GM21447 (cell line): ENCODE measurements at regions not wholly inside any gene's neighbourhood (a gene's known extent, or its start where the extent isn't known, plus 50 kb on each side); places are given as distances from the start of the nearest gene placed in this dataset.
"Not testable (repeated sequence)": the region's sequence is repeated elsewhere in the genome, so short reads cannot be mapped to it uniquely, and the experiment has no call there.

Experiments
- ATAC-seq: cut with Tn5 transposase; IDR thresholded peaks from one replicate; pipeline ENCODE4 v1.9.1; 2021; ENCODE audit not compliant: unreplicated experiment

DNA sequence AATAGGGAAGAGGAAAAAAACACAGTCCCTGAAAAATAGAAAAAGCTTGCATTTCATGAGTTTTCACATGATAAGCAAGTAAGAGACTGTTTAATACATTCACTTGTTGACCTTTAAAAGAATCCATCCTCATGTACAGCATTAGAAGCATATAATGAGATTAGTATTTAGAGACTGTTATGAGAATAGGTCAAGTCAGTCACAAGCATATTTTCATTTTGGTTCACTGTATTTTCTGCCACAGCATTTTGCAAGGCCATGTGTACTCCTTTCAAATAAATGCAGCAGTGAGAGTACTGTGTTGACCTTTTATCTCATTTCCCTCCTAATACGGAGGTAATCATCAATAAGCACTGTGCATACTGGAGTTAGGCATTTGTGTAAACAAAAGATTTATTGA is 162.2 kb upstream of the SETMAR start:
- no peak for ATAC-seq

DNA sequence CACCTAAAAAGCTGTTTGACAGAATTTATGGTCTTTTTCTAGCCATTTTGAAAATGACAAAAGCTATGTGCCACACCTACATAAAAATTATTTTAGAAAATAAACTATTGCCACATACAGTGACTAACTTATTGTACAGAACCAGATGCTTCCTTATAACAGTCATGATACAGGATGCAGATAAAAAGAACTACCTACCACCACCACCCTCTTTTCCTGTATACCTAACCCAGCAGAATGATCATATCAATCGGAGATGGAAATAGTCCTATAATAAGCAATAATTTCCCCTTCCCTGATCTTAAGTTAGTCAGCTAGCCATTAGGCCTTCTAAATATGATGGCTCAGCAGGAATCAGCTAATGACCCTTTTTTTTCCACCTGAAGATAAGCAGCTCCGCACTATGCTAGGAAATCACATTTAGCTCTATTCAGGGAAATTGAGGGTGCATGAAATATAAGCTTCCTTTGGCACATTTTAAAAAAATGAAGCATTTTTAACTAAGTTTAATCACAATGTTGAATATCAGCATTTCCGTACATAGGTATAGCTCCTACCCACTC is 155.5 kb upstream of the SETMAR start:
- no peak for ATAC-seq

DNA sequence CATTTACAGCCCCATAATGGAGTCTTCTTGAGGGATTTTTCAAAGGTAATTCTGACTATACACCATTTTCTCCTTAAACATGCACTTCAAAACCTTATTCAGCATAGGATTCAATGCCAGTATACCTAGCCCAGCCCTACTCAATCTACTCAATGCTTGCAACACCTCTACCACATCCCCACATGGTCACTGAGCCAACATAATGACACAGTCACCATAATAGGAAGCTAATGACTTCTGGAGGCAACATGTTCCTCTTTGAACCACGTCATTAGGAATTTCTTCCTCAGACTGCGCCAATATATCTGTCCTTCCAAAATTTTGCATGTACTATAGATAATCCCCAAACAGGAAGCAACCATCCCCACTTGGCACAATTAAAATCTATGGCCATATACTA is 153.9 kb upstream of the SETMAR start:
- no peak for ATAC-seq

DNA sequence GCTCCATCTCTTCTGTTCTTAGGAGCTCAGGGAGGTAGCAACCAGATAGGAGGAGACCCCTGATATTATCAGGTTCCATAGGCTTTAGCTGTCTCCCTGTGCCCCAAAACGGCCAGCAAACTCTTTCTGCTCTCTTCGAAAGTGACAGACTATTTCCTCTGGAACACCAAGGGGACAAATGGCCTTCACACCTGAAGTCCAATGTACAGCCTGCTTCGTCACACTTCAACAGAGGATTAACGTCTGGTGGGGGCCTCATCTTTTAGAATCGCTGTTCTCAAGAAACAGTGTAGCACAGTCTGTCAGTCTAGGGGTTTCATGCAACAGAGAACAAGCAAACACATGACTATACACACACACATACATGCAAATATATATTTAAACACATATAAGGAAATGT is 152.4 kb upstream of the SETMAR start:
- no peak for ATAC-seq

DNA sequence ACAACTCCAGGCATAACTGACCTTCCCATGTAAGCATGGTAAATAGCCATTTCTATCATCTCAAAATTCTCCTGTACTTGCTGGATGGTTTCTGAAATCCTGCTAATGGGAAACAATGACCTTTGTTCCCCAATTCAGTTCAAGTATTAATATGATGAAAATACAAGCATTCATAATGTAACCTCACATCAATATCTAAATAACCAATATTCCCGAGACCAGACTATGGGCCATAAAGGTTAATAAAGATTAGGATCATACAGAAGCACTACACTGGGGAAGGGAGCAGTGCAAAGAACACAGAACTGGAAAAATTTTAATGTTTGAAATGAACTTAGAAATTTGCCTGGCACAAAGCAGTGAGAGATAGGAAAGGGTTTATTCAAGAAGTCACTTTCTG is 151.3 kb upstream of the SETMAR start:
- ATAC-seq: no peak

DNA sequence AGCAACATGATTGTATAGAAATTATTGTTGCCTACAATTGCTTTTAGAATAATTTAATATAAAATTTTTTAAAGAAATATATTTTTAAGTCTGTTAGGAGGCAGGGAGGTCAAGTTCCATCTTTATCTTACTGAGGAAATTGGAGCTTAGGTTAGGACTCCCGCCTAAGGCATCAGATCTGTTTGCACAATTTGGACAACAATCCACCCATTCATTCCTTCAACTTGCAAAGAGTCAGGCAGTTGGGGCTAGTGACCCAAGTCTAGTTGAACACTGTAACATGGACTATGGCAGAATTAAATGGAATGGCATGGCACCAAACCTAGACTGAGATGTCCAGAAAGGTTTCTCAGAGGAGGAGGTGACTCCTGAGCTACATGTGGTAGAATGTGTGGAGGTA is 149.4 kb upstream of the SETMAR start:
- ATAC-seq: no peak

DNA sequence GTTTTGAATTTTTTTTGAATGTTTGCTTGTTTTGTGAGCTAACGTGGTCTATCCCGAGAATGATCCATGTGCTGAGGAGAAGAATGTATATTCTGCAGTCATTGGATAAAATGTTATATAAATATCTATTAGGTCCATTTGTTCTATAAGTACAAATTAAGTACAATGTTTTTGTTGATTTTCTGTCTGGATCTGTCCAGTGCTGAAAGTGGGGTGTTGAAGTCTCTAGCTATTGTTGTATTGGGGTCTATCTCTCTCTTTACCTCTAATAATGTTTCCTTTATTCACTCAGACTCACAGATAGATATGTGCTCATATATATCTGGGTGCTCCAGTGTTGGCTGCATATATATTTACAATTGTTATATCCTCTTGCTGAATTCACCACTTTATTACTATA is 144.8 kb upstream of the SETMAR start:
- ATAC-seq: no peak

DNA sequence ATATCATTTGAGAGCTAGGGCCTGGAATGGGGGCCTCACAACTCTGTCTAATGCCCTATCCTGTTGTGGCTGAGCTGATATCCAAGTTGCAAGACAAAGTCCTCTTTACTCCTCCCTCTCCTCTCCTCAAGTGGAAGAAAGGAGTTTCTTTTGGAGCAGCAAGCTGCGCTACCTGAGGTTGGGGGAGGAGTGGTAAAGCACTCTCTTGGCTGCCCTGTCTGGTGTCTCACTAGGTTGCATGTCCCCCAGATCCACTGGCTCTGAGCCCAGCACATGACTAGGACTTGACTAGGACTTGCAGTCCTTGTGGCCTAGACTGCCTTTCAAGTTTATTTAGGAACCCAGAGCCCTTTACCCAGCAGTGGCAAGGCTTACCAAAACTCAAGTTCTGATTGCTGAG is 141.1 kb upstream of the SETMAR start:
- ATAC-seq: no peak

DNA sequence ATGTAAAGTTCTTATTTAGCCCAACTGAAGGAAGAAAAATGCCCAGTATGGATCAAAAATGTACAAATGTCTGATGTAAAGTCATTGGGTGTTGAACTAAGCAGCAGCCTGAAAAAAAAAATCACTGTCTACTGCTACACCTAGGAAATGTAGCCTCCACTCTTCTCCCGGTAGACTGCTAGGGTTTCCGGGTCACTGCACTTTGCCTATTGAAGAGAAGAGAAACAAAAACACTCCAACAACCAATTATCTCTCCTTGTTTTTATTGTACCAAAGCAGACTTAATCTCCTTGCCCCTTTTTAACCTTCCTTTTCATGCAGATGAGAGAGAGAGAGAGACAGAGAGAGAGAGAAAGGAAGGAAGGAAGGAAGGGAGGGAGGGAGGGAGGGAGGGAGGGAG is 140.2 kb upstream of the SETMAR start:
- ATAC-seq: no peak

DNA sequence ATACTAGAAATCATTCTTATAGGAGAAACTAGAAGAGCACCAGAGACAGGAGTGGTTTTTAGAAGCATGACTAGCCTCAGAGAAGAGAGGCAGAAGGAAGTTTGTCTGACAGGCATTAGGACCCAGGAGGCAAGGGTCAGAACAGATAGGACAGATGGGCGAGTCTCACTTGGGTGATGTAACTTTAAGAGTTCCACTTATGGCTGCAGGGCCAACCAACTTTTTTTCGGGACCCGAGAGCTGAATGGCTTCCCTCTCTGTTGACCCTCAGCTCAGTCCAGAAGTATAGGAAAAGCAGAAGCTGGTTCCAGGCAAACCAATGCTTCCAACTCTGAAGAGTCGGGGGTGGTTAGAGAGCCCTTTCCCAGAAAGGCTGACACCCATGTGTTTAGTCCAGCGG is 136.6 kb upstream of the SETMAR start:
- no peak for ATAC-seq

DNA sequence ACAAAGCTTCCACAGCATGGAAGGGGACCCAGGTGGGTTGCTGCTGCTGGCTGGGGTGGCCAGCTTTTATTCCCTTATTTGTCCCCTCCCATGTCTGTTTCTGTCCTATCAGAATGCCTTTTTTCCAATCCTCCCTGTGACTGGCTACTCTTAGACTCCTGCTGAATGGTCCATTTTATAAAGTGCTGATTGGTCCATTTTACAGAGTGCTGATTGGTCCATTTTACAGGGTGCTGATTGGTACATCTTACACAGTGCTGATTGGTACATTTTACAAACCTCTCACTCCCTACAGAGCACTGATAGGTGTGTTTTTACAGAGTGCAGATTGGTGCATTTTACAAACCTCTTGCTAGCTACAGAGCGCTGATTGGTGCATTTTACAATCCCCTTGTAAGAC is 135.9 kb upstream of the SETMAR start:
- ATAC-seq: not testable (repeated sequence)

DNA sequence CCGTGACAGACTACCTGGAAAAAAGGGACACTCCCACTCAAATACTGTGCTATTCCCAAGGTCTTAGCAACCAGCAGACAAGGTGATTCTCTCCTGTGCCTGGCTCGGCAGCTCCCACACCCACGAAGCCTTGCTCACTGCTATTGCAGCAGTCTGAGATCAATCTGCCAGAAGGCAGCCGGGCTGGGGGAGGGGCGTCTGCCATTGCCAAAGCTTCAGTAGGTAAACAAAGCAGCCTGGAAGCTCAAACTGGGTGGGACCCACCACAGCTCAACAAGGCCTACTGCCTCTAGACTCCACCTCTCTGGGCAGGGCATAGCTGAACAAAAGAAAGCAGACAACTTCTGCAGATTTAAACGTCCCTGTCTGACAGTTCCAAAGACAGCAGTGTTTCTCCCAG is 128.4 kb upstream of the SETMAR start:
- ATAC-seq: no peak

DNA sequence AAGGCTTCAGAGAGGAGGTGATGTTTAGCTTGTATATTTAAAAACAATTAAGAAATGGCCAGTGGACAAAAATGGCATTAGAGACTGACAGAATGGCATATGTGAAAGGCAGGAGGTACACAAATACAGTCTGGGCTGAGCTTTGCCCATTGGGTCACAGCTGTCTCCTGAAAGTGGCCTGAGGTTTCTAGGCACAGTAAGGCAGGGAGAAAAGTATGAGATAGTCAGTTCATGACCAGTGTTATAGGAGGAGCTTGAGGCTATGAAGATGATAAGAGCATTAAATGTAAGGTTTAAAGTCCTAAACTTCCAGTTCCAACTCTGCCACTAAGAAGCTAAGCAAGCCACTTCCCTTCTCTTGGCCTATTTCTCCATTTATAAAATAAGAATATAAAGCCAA is 111.2 kb upstream of the SETMAR start:
- no peak for ATAC-seq

DNA sequence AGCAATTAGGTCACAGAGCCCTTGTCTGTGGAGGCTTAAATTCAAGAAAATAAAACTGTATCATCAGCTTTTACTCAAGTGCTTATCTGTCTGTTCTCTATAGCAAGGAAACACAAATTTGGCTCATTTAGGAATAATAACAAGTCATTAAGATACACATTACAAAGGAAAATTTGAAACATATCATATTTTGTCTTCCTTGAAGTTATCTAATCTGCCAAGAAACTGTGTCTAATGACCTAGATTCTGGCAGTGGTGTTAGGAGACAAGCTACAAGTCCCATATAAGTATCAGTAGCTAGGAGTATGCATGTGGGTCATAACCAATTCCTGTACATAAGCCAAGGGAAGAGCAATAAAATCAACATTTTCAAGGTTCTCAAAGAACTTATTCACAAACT is 108.2 kb upstream of the SETMAR start:
- no peak for ATAC-seq

DNA sequence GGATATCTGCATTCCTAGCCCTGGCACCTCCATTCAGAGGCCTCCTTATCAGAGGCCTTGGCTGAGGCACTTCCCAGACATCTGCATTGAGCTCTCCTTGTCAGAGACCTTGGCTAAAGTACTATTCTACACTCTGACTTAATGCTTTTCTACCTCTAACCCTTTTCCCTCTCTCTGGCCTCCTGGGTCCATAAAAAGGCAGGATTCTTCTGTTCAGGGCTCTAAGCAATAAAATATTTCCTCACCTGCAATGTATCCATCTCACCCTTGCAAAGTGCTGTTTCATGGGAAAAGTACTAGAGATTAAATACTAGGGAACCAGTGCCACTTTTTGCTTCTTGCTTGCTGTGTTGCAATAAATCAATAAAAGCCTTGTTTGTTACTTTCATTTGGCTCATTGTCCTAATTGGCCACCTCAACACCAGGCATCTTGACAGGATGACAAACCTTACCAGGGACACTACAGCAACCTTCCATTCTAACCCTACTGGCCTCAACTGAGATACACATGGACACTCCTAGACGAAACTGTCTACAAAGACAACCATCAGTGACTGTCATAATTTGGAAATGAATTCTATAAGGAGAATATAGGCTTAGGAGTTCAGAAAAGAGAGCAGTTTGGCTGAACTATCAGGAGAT is 106.5 kb upstream of the SETMAR start:
- no peak for ATAC-seq

DNA sequence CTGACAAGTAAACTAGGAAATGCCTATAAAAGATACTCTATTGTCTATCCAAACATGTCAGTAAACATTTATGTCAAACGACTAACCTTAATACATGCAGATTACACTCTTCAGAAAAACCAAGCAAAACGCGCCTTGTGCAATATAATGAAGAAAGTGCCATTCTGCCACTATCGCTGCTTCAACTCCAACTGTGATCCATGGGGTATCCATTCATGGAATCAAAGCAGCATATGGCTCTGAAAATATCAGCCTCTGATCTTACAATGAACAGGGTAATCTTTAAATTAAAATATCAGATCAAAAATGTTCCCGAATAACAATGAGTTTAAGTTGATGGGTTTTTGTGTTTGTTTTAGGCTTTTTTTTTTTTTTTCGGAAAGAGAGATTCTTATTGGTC is 105.5 kb upstream of the SETMAR start:
- ATAC-seq: no peak

DNA sequence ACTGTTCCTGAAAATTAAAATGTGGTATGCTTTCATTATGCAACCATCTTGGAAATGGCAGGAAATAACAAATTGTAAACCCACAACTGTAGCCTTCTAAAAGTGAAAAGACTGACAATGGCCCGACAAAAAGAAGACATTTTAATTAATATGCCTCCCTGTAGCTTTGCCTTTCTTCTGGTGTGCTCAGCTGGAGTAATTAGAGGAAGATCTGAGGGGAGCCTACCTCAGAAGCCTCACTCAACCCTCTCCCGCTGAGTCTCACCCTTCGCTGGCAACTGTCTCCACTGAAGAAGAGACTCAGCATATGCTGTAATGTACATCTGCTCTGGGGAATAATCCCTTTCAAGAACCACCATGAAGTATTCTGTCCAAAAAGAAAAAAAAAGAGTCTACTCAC is 104.7 kb upstream of the SETMAR start:
- no peak for ATAC-seq

DNA sequence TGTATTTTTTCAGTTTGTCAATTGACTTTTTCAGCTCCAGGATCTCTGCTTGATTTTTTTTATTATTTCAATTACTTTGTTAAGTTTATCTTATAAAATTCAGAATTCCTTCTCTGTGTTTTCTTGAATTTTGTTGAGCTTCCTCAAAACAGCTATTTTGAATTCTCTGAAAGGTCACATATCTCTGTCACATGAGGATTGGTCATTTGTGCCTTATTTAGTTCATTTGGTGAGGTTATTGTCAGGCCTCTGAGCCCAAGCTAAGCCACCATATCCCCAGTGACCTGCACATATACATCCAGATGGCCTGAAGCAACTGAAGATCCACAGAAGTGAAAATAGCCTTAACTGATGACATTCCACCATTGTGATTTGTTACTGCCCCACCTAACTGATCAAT is 98.4 kb upstream of the SETMAR start:
- not testable (repeated sequence) for ATAC-seq

DNA sequence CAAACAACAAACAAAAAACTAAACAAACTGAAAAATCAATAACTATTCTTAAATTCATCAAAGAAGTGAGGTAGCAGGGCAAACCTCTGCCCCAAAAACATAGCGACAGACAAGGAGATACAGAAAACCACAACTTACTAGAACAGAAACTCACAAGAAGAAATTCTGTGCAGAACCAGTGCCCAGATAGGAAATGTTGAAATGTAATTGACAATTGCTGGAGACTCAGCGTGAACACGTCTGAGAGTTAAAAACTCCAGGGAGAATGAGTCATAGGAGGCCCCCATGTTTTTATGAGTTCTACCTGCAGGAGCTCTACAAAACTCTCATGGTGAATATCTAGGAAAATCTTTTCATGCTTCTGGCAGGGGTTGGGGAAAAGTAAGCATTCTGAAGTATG is 95.5 kb upstream of the SETMAR start:
- no peak for ATAC-seq

DNA sequence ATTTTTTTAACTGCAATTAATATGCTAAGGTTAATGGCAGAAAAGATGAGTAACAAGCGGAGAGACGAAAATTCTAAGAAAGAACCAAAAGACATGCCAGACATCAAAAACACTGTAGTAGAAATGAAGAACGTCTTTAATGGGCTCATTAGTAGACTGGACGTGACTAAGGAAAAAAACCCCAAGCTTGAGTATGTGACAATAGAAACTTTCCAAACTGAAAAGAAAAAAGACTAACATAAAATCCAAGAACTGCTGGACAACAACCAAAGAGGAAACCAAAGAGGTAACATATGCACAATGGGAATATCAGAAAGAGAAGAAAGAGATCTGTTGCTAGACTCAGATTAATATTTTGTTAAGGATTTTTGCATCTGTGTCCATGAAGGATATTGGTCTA is 94.6 kb upstream of the SETMAR start:
- ATAC-seq: no peak

DNA sequence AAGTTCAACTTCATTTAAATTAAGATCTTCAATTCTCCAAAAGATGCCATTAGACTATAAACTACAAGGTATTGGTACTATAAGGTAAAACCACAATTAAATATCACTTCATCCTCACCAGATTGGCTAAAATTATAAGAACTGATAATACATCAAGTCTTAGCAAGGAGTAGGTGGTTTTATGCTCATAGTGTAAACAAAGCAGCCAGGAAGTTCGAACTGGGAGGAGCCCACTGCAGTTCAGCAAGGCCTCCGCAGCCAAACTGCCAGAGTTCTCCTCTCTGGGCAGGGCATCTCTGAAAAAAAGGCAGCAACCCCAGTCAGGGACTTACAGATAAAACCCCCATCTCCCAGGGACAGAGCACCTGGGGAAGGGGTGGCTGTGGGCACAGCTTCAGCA is 91.6 kb upstream of the SETMAR start:
- ATAC-seq: no peak

DNA sequence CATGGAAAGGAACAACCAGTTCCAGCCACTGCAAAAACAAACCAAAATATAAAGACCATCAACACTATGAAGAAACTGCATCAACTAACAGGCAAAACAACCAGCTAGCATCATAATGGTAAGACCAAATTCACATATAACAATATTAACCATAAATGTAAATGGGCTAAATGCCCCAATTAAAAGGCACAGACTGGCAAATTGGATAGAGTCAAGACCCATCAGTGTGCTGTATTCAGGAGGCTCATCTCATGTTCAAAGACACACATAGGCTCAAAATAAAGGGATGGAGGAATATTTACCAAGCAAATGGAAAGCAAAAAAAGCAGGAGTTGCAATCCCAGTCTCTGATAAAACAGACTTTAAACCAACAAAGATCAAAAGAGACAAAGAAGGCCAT is 89.7 kb upstream of the SETMAR start:
- not testable (repeated sequence) for ATAC-seq

DNA sequence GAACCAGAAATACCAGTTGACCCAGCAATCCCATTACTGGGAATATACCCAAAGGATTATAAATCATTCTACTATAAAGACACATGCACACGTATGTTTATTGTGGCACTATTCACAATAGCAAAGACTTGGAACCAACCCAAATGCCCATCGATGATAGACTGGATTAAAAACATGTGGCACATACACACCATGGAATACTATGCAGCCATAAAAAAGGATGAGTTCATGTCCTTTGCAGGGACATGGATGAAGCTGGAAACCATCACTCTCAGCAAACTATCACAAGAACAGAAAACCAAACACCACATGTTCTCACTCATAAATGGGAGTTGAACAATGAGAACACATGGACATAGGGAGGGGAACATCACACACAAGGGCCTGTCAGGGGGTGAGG is 86.2 kb upstream of the SETMAR start:
- ATAC-seq: not testable (repeated sequence)
